HG02885 (cell line): ENCODE measurements at regions not wholly inside any gene's neighbourhood (a gene's known extent, or its start where the extent isn't known, plus 50 kb on each side); places are given as distances from the start of the nearest gene placed in this dataset.

Experiments
- ATAC-seq: cut with Tn5 transposase; IDR thresholded peaks from one replicate; pipeline ENCODE4 v1.9.1; 2021; ENCODE audit warnings: mild to moderate bottlenecking; ENCODE audit not compliant: unreplicated experiment, poor library complexity

DNA sequence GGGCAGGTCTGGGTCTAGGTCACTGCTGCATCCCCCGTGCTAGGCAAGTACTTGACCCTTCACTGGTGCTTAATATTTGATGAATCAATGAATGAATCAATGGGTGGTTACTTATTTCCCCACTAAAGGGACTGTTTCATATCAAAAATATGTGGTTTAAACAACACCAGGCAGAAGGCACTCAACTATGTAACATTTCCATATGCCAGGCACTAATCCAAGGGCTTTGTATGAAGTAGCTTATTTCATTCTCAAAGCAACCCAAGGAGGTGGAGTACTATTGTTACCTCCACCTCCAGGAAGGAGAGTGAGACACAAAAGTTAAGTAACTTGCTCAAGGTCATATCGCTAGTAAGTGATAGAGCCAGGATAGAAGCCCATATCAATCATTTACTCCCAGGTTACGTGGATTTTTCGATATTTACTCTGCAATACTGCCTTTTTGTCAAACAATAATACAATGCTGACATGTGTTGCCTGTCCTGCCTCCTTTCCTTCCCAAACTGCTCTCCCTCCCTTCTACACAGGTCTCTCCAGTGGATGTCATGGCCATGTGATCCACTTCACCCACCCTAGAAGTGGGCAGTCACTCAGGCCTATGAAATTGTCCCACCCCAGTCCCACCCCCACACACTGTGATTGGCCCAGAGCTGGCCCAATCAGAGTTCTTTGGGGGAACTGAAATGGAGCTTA, 142.8 kb downstream of the ETS2 start:
- ATAC-seq: no peak

DNA sequence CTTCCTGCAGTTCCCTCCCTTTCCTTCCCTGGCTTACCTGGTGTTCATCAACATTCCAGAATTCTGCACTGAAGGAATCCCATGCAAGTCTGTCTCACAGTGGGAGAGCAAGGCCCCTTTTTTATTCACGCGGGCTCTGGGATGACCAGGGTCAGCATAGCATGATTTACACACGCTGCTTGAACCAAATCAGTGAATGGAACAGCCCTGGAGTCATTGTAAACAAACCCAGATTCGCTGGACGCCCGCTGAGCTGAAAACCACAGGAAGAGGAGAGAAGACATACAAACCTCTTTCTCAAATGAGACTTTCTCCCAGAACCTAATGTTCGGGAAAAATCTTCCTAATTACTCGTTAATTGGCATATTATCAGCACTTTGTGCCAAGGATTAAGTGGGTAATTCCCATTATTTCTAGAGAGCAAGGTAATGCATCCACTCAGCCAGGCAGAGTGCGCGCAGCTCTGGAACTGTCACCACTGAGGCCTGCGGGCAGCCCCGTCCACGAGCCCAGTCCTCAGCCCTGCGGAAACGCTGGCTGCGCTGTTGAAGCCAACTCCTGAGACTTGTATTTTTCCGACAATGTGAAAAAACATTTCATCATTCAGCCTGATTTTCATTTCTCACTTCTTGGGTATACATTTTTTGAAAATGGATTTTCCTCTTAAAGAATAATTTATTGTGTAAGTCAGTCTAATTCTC, 140.0 kb downstream of the ETS2 start:
- ATAC-seq: no peak

DNA sequence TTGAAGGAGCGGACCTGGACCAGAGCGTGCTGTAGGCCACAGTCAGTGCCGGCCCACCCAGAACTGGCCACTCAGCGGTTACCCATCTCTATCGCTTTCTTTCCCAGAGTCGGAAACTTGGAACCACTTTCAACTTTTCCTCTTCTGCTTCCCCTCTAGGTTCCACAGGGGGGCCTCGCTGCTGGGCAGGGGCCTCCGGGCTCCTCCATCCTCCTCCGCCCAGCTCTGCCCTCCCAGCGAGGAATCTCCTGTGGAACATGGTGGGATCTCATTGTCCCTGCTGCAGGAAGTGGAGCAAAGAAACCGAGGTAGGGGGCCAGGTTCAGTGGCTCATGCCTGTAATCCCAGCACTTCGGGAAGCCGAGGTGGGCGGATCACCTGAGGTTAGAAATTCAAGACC, 139.2 kb downstream of the ETS2 start:
- ATAC-seq: no peak

DNA sequence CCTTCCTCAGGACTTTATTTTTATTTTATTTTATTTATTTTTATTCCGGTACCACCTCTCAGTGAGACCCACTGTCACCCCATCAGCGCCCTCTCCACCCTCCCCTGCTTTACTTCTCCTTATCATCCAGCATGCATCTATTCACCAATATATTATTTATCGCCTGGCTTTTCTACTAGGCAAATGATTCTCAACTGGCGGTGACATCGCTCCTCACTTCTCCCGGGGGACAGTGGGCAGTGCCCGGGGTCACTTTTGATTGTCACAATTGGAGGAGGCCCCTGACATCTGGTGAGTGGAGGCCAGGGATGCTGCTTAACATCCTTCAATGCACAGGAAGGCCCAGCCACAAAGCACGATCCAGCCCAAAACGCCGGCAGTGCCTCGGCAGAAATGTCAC, 138.7 kb downstream of the ETS2 start:
- no peak for ATAC-seq

DNA sequence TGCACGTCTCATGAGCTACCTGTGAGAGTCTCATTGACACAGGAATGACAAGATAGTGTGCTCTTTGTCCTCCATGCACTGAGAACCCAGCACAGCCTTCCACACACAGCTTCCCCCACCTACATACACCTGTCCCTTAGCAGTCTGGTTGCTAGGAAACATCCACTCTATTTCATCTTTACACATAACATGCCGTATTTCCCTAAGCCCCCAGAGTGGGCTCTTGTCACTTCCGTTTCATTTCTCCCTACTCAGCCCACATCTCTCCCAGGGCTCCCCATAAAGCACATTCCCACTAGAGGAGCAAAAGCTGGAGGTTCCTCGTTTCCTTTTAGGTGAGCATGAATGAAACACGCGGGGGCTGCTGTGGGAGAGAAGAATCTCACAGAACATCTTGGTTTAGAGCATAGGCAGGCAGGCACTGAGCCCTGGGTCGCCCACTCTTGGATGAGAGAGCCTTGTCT, 137.1 kb downstream of the ETS2 start:
- no peak for ATAC-seq

DNA sequence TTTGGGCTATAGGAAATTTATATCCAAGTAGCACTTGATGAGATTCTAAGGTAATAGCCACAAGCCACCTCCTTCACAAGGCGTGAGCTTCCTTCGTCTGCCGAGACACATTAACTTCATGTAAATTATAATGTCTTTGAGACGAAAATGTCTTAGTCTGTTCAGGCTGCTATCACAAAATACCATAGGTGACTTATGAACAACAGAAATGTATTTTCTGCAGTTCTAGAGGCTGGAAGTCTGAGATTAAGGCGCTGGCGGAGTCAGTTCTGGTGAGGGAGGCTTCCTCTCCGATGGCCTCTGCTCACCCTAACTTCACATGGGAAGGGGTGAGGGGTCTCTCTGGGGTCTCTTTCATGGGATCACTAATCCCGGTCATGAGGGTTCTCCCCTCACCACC, 133.0 kb downstream of the ETS2 start:
- ATAC-seq: no peak

DNA sequence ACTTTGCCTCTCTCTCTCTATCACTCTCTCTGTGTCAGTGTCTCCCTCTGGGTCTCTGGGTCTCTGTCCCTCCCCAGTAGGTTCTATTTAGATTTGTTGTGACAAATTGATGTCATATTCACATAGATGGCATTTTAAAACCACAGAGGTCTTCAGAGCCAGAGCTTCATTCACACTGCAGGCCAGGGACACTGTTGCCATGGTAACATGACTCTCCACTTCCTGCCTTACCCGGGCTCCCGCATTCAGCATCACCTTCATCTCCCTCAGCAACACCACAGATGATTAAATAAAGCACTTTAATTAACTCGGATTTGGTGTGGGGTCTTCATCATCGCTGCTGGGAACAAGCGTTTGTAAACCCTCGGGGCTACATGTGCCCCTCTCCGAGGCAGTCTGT, 132.6 kb downstream of the ETS2 start:
- ATAC-seq: no peak

DNA sequence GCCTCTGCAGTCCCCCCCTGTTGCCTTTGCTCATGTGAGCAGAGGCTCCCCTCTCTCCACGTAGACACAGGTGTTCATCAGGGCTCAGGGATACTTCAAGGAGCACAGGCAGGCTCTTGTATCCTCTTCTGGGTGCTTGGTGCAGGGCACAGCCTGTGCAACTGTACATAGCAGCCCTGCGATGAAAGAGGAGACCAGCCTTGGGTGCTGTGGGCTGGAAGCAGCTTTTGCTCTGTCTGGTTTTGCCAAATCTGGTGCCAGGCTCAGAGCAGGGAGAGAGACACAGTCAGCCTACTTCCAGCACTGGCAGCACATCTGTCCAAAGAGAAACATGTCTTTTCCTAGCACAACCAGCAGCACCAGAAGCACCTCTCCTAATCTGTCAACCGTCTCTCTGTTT, 132.1 kb downstream of the ETS2 start:
- no peak for ATAC-seq

DNA sequence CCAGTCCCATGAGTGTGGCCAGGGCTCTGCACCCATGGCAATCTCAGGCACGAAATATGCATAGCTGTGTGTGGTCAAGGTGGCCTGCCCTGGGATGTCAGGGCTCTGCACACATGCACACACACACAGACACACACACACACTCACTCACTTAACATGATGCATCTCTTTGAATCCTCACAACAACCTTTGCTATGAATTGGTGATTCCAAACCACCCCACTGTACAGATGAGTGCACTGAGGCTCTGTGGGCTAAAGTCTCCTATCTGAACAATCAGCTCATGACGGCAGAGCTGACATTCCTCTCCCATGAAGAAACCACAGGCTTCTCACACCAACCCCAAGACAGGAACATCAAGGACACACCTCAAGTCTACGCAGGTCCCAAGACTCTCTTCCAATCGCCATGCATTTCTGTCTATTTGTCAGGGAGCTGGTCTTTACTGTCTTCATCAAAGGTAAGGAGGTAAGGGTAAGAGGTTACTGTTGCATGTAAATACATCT, 131.6 kb downstream of the ETS2 start:
- no peak for ATAC-seq

DNA sequence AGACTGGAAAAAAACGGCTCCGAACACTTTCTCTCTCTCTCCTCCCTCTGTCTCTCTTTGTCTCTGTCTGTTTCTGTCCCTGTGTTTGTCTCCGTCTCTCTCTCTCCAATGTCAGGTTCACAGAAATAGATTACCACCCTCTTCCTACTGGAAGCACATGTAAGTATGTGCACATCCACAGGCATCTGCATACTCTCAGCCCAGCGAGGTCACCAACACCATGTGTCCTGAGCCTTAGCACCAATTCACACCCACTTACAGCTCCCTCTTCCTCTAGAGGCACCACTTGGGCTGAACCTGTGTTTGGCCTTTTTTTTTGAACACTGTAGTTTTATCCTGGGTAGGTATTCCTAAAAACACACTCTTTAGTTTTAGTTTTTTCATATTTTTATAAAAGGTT, 130.5 kb downstream of the ETS2 start:
- ATAC-seq: no peak

DNA sequence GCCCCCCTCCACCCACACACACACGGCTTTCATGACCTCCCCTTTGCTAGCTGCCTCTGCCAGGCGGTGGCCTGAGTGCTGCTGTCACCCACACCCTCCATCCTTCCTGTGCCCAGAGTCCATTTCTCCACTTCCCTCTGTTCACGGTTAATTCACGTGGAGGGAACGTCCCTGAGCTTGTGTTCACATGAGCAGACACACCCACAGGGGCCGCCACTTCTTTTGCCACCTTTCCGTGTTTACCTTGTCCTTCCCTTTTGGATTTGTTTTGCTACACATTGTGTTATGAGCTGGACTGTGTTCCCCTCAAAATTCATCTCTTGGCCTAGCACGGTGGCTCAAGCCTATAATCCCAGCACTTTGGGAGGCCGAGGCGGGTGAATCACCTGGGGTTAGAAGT, 128.0 kb downstream of the ETS2 start:
- ATAC-seq: no peak

DNA sequence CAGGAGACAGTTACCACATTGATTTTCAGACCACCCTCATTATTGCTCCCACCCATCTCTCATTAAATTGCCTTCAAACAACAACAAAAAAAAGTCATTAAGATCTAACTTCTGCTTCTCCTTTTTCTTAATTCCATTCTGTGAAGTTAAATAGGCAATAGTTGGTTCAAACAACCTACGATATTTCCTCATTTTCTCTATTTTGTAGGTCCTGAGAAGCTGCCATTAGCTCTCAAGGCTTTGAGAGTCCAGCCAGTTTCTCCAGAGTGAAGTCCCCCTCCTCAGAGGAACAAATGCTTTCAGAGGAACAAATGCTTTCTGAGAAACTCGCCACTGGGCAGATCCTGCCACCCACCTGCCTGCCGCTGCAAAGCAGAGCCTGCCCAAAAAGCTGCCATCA, 125.6 kb downstream of the ETS2 start:
- no peak for ATAC-seq

DNA sequence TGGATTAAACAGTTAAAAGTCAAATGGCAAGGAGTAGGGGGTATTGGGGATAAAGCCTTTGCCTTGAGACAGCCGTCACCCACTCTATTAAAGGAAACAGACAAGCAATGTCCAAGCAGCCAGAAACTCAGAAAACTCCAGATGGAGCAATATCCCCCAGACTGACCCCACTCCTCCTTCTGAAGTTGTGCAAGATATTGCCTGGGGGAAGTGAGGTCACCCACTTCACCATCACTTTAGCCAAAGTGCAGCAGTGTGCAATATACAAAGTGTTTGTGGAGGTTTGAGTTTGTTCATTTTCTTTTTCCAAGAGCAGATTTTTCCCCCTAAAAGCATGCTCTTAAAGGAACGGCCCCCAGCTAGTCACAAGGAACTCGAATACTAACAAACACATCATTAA, 125.1 kb downstream of the ETS2 start:
- no peak for ATAC-seq

DNA sequence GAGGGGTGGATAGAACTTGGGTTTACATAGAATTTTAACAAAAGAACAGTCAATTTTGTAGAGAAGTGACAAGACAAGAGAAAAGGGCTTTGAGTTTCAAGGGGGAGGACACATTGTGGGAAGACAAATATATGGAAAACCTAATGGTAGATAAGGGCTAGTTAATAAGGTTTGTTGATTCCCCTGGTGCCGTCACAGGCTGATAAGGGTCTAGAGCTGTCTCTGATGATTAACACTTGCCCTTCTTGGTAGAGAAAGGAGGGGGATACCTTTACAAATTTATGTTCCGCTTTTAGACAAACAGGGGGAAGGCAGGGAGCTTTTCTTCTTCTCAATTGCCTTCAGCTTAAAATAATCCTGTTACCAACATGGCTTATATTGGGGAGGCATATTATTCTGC, 124.3 kb downstream of the ETS2 start:
- ATAC-seq: no peak

DNA sequence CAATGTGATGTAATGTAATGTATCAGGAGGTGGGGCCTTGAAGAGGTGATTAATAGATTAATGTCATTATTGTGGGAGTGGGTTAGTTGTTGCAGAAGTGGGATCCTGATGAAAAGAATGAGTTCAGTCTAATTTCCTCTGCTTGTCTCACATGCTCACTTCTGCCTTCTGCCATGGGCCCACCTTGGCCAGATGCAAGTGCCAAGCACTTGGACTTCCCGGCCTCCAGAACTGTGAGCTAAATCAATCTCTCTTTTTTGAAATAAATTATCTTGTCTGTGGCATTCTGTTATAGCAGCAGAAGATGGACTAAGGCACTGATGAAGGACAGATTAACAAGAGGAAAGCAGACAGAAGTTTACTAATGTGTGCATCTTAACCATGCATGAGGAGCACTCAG, 123.9 kb downstream of the ETS2 start:
- ATAC-seq: no peak

DNA sequence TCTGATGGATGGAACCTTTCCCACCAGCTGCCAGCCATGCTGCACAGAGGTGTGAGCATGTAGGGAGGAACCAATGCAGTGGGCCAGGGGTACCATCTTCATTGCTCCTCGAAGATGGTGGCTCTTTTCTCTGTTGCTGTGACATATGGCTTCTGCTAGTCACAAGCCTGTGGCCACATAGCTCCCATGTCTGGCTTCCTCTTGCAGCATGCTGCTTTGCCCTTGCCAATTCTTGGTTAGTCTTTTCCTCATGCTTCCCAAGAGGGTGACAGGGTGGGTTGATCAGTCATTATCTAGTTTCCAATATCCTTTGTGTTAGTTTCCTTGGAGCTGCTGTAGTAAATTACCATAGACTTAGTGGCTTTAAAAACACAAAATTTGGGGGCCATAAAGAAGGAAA, 123.4 kb downstream of the ETS2 start:
- no peak for ATAC-seq

DNA sequence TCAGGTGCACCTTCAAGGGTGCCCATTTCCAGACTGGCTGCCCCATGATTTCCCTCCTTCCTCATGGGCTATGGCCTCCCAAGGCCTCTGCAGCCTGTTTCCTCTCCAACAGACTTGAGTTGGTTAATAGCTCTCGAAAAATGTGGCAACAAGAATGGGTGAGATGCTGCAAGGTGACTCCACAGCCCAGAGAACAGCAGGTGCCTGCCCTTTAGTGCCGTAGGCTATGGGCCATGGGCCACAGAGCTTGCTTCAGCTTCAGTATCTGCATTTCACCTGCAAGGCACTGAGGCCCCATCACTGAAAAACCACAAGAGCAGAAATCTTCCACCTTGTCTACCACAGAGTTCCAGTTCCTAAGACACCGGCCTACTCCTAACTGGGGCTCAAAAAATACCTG, 122.0 kb downstream of the ETS2 start:
- ATAC-seq: no peak

DNA sequence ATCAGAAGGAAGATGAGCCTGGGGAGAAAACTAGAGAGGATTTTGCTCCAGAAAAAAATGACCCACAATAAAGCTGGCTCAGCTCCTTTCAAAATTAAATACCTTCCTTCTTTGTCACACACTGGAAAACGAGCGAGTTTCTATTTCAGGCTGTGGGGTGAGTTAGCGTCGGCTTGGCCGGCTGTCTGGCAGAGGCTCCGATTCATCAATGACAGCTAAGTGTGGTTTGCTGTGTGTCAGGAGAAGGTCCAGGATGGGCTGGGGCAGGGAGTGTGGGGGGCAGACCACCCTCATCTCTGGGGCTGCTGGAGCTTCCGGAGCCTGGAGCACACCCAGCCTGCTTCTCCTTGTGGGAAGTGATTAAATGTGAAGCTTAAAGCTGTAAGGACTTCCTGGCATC, 120.2 kb downstream of the ETS2 start:
- ATAC-seq: no peak

DNA sequence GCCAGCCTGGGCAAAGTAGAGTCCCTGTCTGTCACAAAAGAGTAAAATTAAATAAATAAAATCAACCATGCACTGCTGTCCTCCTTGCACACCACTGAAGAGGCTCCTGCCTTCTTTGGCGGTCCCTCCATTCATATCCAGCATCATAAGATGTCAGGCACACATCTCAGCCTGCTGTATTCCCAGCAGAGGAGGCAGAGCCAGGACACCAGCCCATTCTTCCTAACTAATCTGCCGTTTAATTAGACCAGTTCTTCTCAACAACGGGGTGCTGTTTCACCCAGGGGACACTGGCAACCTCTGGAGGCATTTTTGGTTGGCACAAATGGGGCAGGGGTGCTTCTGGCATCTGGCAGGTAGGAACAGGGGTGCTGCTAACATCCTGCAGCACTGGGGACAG, 119.7 kb downstream of the ETS2 start:
- ATAC-seq: no peak

DNA sequence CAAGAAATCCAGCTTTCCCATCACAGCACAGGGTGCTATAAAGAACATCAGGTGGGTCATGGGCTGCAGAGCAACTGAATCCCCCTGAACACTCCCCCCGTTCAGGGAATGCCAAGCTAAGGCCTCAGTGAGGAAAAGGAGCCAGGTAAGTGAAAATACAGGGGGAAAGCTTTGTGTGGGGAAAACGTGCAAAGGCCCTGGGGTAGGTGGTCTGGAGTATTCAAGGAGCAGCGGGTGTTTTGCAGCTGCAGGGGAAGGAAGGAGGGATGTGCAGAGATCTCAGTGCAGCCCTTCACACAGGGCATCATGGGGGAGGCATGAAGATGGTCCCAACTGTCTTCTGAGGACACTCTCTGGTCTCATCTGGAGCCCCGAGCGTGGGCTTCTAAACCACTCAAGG, 119.2 kb downstream of the ETS2 start:
- ATAC-seq: no peak

DNA sequence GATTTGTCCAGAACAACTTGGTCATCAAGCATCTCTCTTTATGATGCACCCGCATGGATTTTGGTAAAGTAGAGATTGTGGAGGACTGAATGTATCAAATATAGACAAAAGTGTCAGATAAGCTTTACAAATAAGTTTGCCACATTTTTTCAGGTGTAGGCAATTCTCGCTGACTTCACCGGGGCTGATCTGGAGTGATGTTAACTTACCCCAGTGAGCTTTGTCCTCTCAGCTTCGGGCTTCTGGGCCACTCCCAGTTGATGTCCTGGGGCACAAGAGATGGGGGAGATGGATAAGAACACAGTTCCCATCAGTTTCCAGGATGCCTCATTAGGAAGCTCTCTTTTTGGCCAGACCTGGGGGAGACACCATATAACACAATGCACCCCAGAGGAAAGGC, 117.7 kb downstream of the ETS2 start:
- ATAC-seq: no peak
